H9 (cell line): ENCODE measurements at regions not wholly inside any gene's neighbourhood (a gene's known extent, or its start where the extent isn't known, plus 50 kb on each side); places are given as distances from the start of the nearest gene placed in this dataset.

Source experiments
- DNase-seq: peaks from one replicate; pipeline ENCODE4 v3.0.0-alpha.2; 2017
- H2AFZ ChIP-seq: one replicate; pipeline ENCODE4 v1.6.1; 2013; ENCODE audit warnings: mild to moderate bottlenecking, low read length, control low read depth, moderate library complexity
- H2AK5ac ChIP-seq: 2 replicates; pipeline ENCODE4 v1.6.1; 2013; ENCODE audit warnings: low read length, control low read depth, mixed read lengths; ENCODE audit not compliant: insufficient read length
- H2BK120ac ChIP-seq: one replicate; pipeline ENCODE4 v1.6.1; 2013; ENCODE audit warnings: low read depth, mild to moderate bottlenecking, low read length, control low read depth, inconsistent platforms; ENCODE audit not compliant: poor library complexity, severe bottlenecking
- H2BK12ac ChIP-seq: 2 replicates; pipeline ENCODE4 v1.6.1; 2013; ENCODE audit warnings: low read length, control low read depth, mixed read lengths, low read depth; ENCODE audit not compliant: insufficient read length
- H2BK15ac ChIP-seq: 2 replicates; pipeline ENCODE4 v1.6.1; 2013; ENCODE audit warnings: low read depth, low read length, control low read depth
- H2BK20ac ChIP-seq: one replicate; pipeline ENCODE4 v1.6.1; 2013; ENCODE audit warnings: low read depth, mild to moderate bottlenecking, low read length, control low read depth, inconsistent platforms; ENCODE audit not compliant: poor library complexity, severe bottlenecking
- H2BK5ac ChIP-seq: 2 replicates; pipeline ENCODE4 v1.6.1; 2013; ENCODE audit warnings: low read length, control low read depth, mixed read lengths; ENCODE audit not compliant: insufficient read length
- H3K14ac ChIP-seq: 2 replicates; pipeline ENCODE4 v1.6.1; 2013; ENCODE audit warnings: low read length, control low read depth; ENCODE audit not compliant: insufficient read depth
- H3K18ac ChIP-seq: 2 replicates; pipeline ENCODE4 v1.6.1; 2013; ENCODE audit warnings: low read depth, mild to moderate bottlenecking, mixed read lengths, low read length, control low read depth; ENCODE audit not compliant: insufficient read length
- H3K23ac ChIP-seq: 2 replicates; pipeline ENCODE4 v1.6.1; 2013; ENCODE audit warnings: low read length, control low read depth, mixed read lengths, low read depth; ENCODE audit not compliant: insufficient read length
- H3K23me2 ChIP-seq: 2 replicates; pipeline ENCODE4 v1.6.1; 2013; ENCODE audit warnings: low read depth, mild to moderate bottlenecking, mixed read lengths, low read length, control low read depth; ENCODE audit not compliant: insufficient read length, poor library complexity, severe bottlenecking
- H3K27ac ChIP-seq: 2 replicates; pipeline ENCODE4 v1.5.1; 2013; ENCODE audit warnings: low read length, control low read depth, mixed read lengths, low read depth; ENCODE audit not compliant: insufficient read length
- H3K27me3 ChIP-seq: 2 replicates; pipeline ENCODE4 v1.6.1; 2013; ENCODE audit warnings: low read length, control low read depth, inconsistent platforms; ENCODE audit not compliant: insufficient read depth
- H3K4ac ChIP-seq: 2 replicates; pipeline ENCODE4 v1.6.1; 2013; ENCODE audit warnings: low read depth, mild to moderate bottlenecking, control low read depth, inconsistent platforms, low read length, moderate library complexity
- H3K4me1 ChIP-seq: 2 replicates; pipeline ENCODE4 v1.6.1; 2013; ENCODE audit warnings: low read length, control low read depth, inconsistent platforms; ENCODE audit not compliant: insufficient read depth
- H3K4me2 ChIP-seq: 2 replicates; pipeline ENCODE4 v1.6.1; 2013; ENCODE audit warnings: low read length, control low read depth, mixed read lengths; ENCODE audit not compliant: insufficient read length, insufficient read depth
- H3K56ac ChIP-seq: 2 replicates; pipeline ENCODE4 v1.6.1; 2013; ENCODE audit warnings: low read depth, mild to moderate bottlenecking, mixed read lengths, low read length, control low read depth; ENCODE audit not compliant: insufficient read length
- H3K79me1 ChIP-seq: 2 replicates; pipeline ENCODE4 v1.6.1; 2013; ENCODE audit warnings: low read depth, mild to moderate bottlenecking, moderate library complexity, low read length, control low read depth, inconsistent platforms; ENCODE audit not compliant: insufficient read depth, poor library complexity, severe bottlenecking
- H3K79me2 ChIP-seq: 2 replicates; pipeline ENCODE4 v1.6.1; 2013; ENCODE audit warnings: low read length, control low read depth, inconsistent platforms; ENCODE audit not compliant: insufficient read depth
- H3K9ac ChIP-seq: 2 replicates; pipeline ENCODE4 v1.6.1; 2013; ENCODE audit warnings: low read length, control low read depth, mixed read lengths; ENCODE audit not compliant: insufficient read length; ENCODE audit errors: extremely low read depth
- H3K9me3 ChIP-seq: one replicate; pipeline ENCODE4 v1.6.1; 2013; ENCODE audit warnings: low read depth, low read length, inconsistent platforms; ENCODE audit not compliant: control insufficient read depth
- H3T11ph ChIP-seq: one replicate; pipeline ENCODE4 v1.6.1; 2013; ENCODE audit warnings: mild to moderate bottlenecking, low read length, control low read depth, inconsistent platforms
- H4K20me1 ChIP-seq: one replicate; pipeline ENCODE4 v1.6.1; 2013; ENCODE audit not compliant: control insufficient read depth, insufficient read length, insufficient read depth
- H4K5ac ChIP-seq: 2 replicates; pipeline ENCODE4 v1.6.1; 2013; ENCODE audit warnings: low read depth, mild to moderate bottlenecking, mixed read lengths, low read length, control low read depth; ENCODE audit not compliant: insufficient read length
- H4K8ac ChIP-seq: replicated peaks from 2 replicates; pipeline ENCODE4 v1.6.1; 2013; ENCODE audit warnings: low read length, control low read depth, mixed read lengths, low read depth; ENCODE audit not compliant: insufficient read length
- H4K91ac ChIP-seq: 2 replicates; pipeline ENCODE4 v1.6.1; 2013; ENCODE audit warnings: low read depth, mild to moderate bottlenecking, moderate library complexity, mixed read lengths, low read length, control low read depth; ENCODE audit not compliant: insufficient read length
- H3K27ac Mint-ChIP-seq, 3 experiments: 2 replicates in 2 of 3; 3 replicates in 1 of 3; pipeline ENCODE4 v1.8.0; 2020 to 2021; ENCODE audit warnings: mixed read lengths in 3 of 3, mild to moderate bottlenecking in 1 of 3, moderate library complexity in 1 of 3
- H3K27me3 Mint-ChIP-seq: 2 replicates; pipeline ENCODE4 v1.8.0; 2021; ENCODE audit warnings: low read depth, mild to moderate bottlenecking, moderate library complexity, mixed read lengths
- H3K36me3 Mint-ChIP-seq, 3 experiments: 2 replicates in 2 of 3; 3 replicates in 1 of 3; pipeline ENCODE4 v1.8.0; 2020 to 2021; ENCODE audit warnings: low read depth in 3 of 3, mixed read lengths in 3 of 3; ENCODE audit not compliant: insufficient read depth in 1 of 3
- H3K4me1 Mint-ChIP-seq, 2 experiments: 2 replicates each; pipeline ENCODE4 v1.8.0; 2020; ENCODE audit warnings: mixed read lengths in 2 of 2
- H3K4me3 Mint-ChIP-seq, 2 experiments: 2 replicates in 1 of 2; 3 replicates in 1 of 2; pipeline ENCODE4 v1.8.0; 2020 to 2021; ENCODE audit warnings: mild to moderate bottlenecking in 2 of 2, mixed read lengths in 2 of 2, moderate library complexity in 1 of 2
- H3K9me3 Mint-ChIP-seq, 2 experiments: 2 replicates in 1 of 2; 3 replicates in 1 of 2; pipeline ENCODE4 v1.8.0; 2020; ENCODE audit warnings: mild to moderate bottlenecking in 2 of 2, mixed read lengths in 2 of 2, moderate library complexity in 1 of 2
- CTCF ChIP-seq: fragments of 200-600 bp; sonication (generic); conservative IDR thresholded peaks from 3 replicates; pipeline ENCODE4 v1.8.0; 2021; ENCODE audit warnings: antibody characterized with exemption, mild to moderate bottlenecking
- WGBS: extraction: QIAGEN DNeasy Blood & Tissue Kit; methylation state at CpG from one replicate; pipeline ENCODE4 v1.1.7; 2013; ENCODE audit warnings: missing lambda C conversion rate, low lambda C conversion rate, mixed read lengths; ENCODE audit not compliant: insufficient read length; ENCODE audit errors: extremely low coverage; 5-methylcytosine and 5-hydroxymethylcytosine counted together

GRCh38 chr7:22586101-22586785, 86.3 kb upstream of the STEAP1B start:
- Histone ChIP-seq H3K4me1 (peaks cover 27% of the 10 kb centered on the region), H4K91ac (no peak overlapping the region), H3K9ac (no peak overlapping the region), H2BK5ac (no peak overlapping the region), H3K23me2 (no peaks in the 10 kb centered on the region), H3K18ac (no peak overlapping the region), H2BK15ac (no peak overlapping the region), H3K23ac (no peak overlapping the region), H3K56ac (no peak overlapping the region), H2BK20ac (no peak overlapping the region), H4K5ac (no peak overlapping the region), H3K79me1 (no peaks in the 10 kb centered on the region), H4K20me1 (no peaks in the 10 kb centered on the region), H4K8ac (no peak overlapping the region), H2BK120ac (no peak overlapping the region), H3K9me3 (no peaks in the 10 kb centered on the region), H2AK5ac (no peak overlapping the region), H3K4ac (no peak overlapping the region), H2AFZ (no peak overlapping the region), H3K27me3 (no peaks in the 10 kb centered on the region), H3K27ac (no peak overlapping the region), H3K79me2 (no peaks in the 10 kb centered on the region), H3K4me2 (no peak overlapping the region), H3K14ac (no peak overlapping the region), H2BK12ac (no peak overlapping the region), H3T11ph (no peak overlapping the region)
- Mint-ChIP-seq H3K4me1 (peaks cover 50 to 60% of the 10 kb centered on the region in 2 experiments), H3K9me3 (no peaks in the 10 kb centered on the region; a peak in 1 of 5 replicates), H3K36me3 (no peaks in the 10 kb centered on the region), H3K27me3 (no peaks in the 10 kb centered on the region), H3K4me3 (no peak overlapping the region), H3K27ac (peak overlapping the region in 1 of 3 experiments; percentile 82; a peak in 2 of 7 replicates)
- TF ChIP-seq CTCF = no peak
- no peak for DNase-seq
- no CpG with 5 or more reads among the region's 5 CpGs for WGBS
